Stimulated activated naive CD8-positive, alpha-beta T cell treated with anti-CD3 and anti-CD28 coated beads, Interleukin-15, Interleukin-2, amounts not matched to agents 100 ng/mL and 50 ng/mL, for 24 hours (primary cell): ENCODE measurements at regions not wholly inside any gene's neighbourhood (a gene's known extent, or its start where the extent isn't known, plus 50 kb on each side); places are given as distances from the start of the nearest gene placed in this dataset.
"Not testable (repeated sequence)": the region's sequence is repeated elsewhere in the genome, so short reads cannot be mapped to it uniquely, and the experiment has no call there.

ENCODE experiments used
- H3K27ac Mint-ChIP-seq: one replicate; pipeline ENCODE4 v1.8.0; 2021; ENCODE audit warnings: mild to moderate bottlenecking, mixed read lengths
- H3K27me3 Mint-ChIP-seq: one replicate; pipeline ENCODE4 v1.8.0; 2021; ENCODE audit warnings: mixed read lengths
- H3K36me3 Mint-ChIP-seq: one replicate; pipeline ENCODE4 v1.8.0; 2021; ENCODE audit warnings: low read depth, mixed read lengths
- H3K4me1 Mint-ChIP-seq: one replicate; pipeline ENCODE4 v1.8.0; 2021; ENCODE audit warnings: low read depth, mixed read lengths
- H3K4me3 Mint-ChIP-seq: one replicate; pipeline ENCODE4 v1.8.0; 2021; ENCODE audit warnings: mild to moderate bottlenecking, mixed read lengths
- H3K9me3 Mint-ChIP-seq: one replicate; pipeline ENCODE4 v1.8.0; 2021; ENCODE audit warnings: mixed read lengths

GRCh38 chr4:132332932-132333723 lies 816.0 kb upstream of the PCDH10 start:
- Mint-ChIP-seq H3K4me3 (no peak overlapping the region), H3K27ac (no peak overlapping the region), H3K36me3 (no peaks in the 10 kb centered on the region), H3K9me3 (peaks cover 18% of the 10 kb centered on the region), H3K4me1 (no peaks in the 10 kb centered on the region), H3K27me3 (no peaks in the 10 kb centered on the region)

- no peaks in the 10 kb centered on the region for H3K36me3 Mint-ChIP-seq
- no peak overlapping the region for H3K4me3 Mint-ChIP-seq
- no peaks in the 10 kb centered on the region for H3K27me3 Mint-ChIP-seq
- H3K27ac Mint-ChIP-seq = no peak overlapping the region
- H3K4me1 Mint-ChIP-seq = no peaks in the 10 kb centered on the region
- H3K9me3 Mint-ChIP-seq = peaks cover 22% of the 10 kb centered on the region
Observed at GRCh38 chr4:132333724-132334047, 815.4 kb upstream of the PCDH10 start.

GRCh38 chr4:132334081-132334480 lies 815.0 kb upstream of the PCDH10 start:
- no peak overlapping the region for H3K4me3 Mint-ChIP-seq

GRCh38 chr4:132344924-132345828 lies 803.9 kb upstream of the PCDH10 start:
- peaks cover 14% of the 10 kb centered on the region for H3K9me3 Mint-ChIP-seq
- no peaks in the 10 kb centered on the region for H3K4me1 Mint-ChIP-seq
- no peak overlapping the region for H3K4me3 Mint-ChIP-seq
- H3K27me3 Mint-ChIP-seq = no peaks in the 10 kb centered on the region
- no peaks in the 10 kb centered on the region for H3K36me3 Mint-ChIP-seq
- no peak overlapping the region for H3K27ac Mint-ChIP-seq

More at GRCh38 chr4:132334081-132334480, 815.0 kb upstream of the PCDH10 start:
- H3K27me3 Mint-ChIP-seq = no peaks in the 10 kb centered on the region
- H3K36me3 Mint-ChIP-seq = no peaks in the 10 kb centered on the region
- peaks cover 22% of the 10 kb centered on the region for H3K9me3 Mint-ChIP-seq
- no peaks in the 10 kb centered on the region for H3K4me1 Mint-ChIP-seq
- no peak overlapping the region for H3K27ac Mint-ChIP-seq

- H3K9me3 Mint-ChIP-seq = peaks cover 14% of the 10 kb centered on the region
- no peaks in the 10 kb centered on the region for H3K4me1 Mint-ChIP-seq
- H3K36me3 Mint-ChIP-seq = no peaks in the 10 kb centered on the region
- H3K4me3 Mint-ChIP-seq = no peak overlapping the region
- H3K27me3 Mint-ChIP-seq = no peaks in the 10 kb centered on the region
- H3K27ac Mint-ChIP-seq = no peak overlapping the region
Observed at GRCh38 chr4:132346016-132346415, 803.1 kb upstream of the PCDH10 start.

- not testable (repeated sequence) for H3K9me3 Mint-ChIP-seq, H3K4me1 Mint-ChIP-seq, H3K4me3 Mint-ChIP-seq, H3K27ac Mint-ChIP-seq, H3K36me3 Mint-ChIP-seq, H3K27me3 Mint-ChIP-seq
Observed at GRCh38 chr4:132351606-132352005, 797.5 kb upstream of the PCDH10 start.

- Mint-ChIP-seq H3K27me3 (no peaks in the 10 kb centered on the region), H3K27ac (no peak overlapping the region), H3K4me1 (no peaks in the 10 kb centered on the region), H3K9me3 (peaks cover 3% of the 10 kb centered on the region), H3K4me3 (no peak overlapping the region), H3K36me3 (no peaks in the 10 kb centered on the region)
Observed at GRCh38 chr4:132382243-132382642, 766.9 kb upstream of the PCDH10 start.

GRCh38 chr4:132383571-132384199 lies 765.4 kb upstream of the PCDH10 start:
- no peak overlapping the region for H3K4me3 Mint-ChIP-seq
- H3K4me1 Mint-ChIP-seq = no peaks in the 10 kb centered on the region
- no peaks in the 10 kb centered on the region for H3K27me3 Mint-ChIP-seq
- no peak overlapping the region for H3K27ac Mint-ChIP-seq
- H3K36me3 Mint-ChIP-seq = no peaks in the 10 kb centered on the region
- peaks cover 3% of the 10 kb centered on the region for H3K9me3 Mint-ChIP-seq

GRCh38 chr4:132384709-132385108 lies 764.4 kb upstream of the PCDH10 start:
- Mint-ChIP-seq H3K36me3 (no peaks in the 10 kb centered on the region), H3K4me1 (no peaks in the 10 kb centered on the region), H3K4me3 (no peak overlapping the region), H3K27me3 (no peaks in the 10 kb centered on the region), H3K27ac (no peak overlapping the region), H3K9me3 (peaks cover 5% of the 10 kb centered on the region)

GRCh38 chr4:132386130-132386529 lies 763.0 kb upstream of the PCDH10 start:
- no peaks in the 10 kb centered on the region for H3K27me3 Mint-ChIP-seq
- no peak overlapping the region for H3K4me3 Mint-ChIP-seq
- H3K4me1 Mint-ChIP-seq = no peaks in the 10 kb centered on the region
- no peak overlapping the region for H3K27ac Mint-ChIP-seq
- peaks cover 5% of the 10 kb centered on the region for H3K9me3 Mint-ChIP-seq
- no peaks in the 10 kb centered on the region for H3K36me3 Mint-ChIP-seq

GRCh38 chr4:132387060-132387459 lies 762.0 kb upstream of the PCDH10 start:
- Mint-ChIP-seq H3K27ac (no peak overlapping the region), H3K9me3 (peaks cover 5% of the 10 kb centered on the region)

GRCh38 chr4:132395561-132395960 lies 753.5 kb upstream of the PCDH10 start:
- Mint-ChIP-seq H3K36me3 (no peaks in the 10 kb centered on the region), H3K4me3 (no peak overlapping the region), H3K27ac (no peak overlapping the region), H3K4me1 (no peaks in the 10 kb centered on the region), H3K9me3 (no peaks in the 10 kb centered on the region), H3K27me3 (no peaks in the 10 kb centered on the region)

More at GRCh38 chr4:132387060-132387459, 762.0 kb upstream of the PCDH10 start:
- Mint-ChIP-seq H3K4me1 (no peaks in the 10 kb centered on the region), H3K27me3 (no peaks in the 10 kb centered on the region), H3K36me3 (no peaks in the 10 kb centered on the region), H3K4me3 (no peak overlapping the region)

GRCh38 chr4:132396636-132397035 lies 752.5 kb upstream of the PCDH10 start:
- no peaks in the 10 kb centered on the region for H3K27me3 Mint-ChIP-seq
- H3K36me3 Mint-ChIP-seq = no peaks in the 10 kb centered on the region
- no peak overlapping the region for H3K4me3 Mint-ChIP-seq
- H3K4me1 Mint-ChIP-seq = no peaks in the 10 kb centered on the region
- H3K27ac Mint-ChIP-seq = no peak overlapping the region
- peaks cover 8% of the 10 kb centered on the region for H3K9me3 Mint-ChIP-seq

- no peaks in the 10 kb centered on the region for H3K4me1 Mint-ChIP-seq
- no peaks in the 10 kb centered on the region for H3K27me3 Mint-ChIP-seq
- H3K27ac Mint-ChIP-seq = no peak overlapping the region
- H3K9me3 Mint-ChIP-seq = peaks cover 13% of the 10 kb centered on the region
- H3K4me3 Mint-ChIP-seq = no peak overlapping the region
- H3K36me3 Mint-ChIP-seq = no peaks in the 10 kb centered on the region
Observed at GRCh38 chr4:132417220-132417619, 731.9 kb upstream of the PCDH10 start.

- no peak overlapping the region for H3K4me3 Mint-ChIP-seq
- H3K27me3 Mint-ChIP-seq = no peaks in the 10 kb centered on the region
- no peaks in the 10 kb centered on the region for H3K4me1 Mint-ChIP-seq
- H3K9me3 Mint-ChIP-seq = no peaks in the 10 kb centered on the region
- no peaks in the 10 kb centered on the region for H3K36me3 Mint-ChIP-seq
- no peak overlapping the region for H3K27ac Mint-ChIP-seq
Observed at GRCh38 chr4:132427125-132427524, 722.0 kb upstream of the PCDH10 start.
